ENCODE measurements at regions not wholly inside any gene's neighbourhood (a gene's known extent, or its start where the extent isn't known, plus 50 kb on each side); places are given as distances from the start of the nearest gene placed in this dataset.

DNA sequence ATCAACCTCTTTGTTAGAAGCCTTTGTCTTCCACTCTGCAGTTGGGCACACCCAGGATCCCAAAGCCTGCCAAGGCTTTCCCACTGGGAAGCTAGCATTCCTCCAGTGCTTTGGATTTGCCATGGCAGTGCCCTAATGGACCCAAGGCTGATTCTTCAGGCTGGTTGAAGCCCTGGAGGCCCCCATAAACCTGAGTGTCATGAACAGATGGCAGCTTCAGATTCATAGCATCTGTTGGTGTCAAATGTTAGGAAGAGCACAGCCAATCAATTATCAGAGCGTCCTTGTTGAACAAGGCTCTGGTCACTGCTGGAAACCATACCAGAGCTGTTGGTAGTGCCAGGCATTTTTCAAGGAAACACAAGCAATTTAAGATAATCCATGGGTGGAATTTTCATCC is 241.1 kb upstream of the KLF4 start:
- TF ChIP-seq, protein P1, sequence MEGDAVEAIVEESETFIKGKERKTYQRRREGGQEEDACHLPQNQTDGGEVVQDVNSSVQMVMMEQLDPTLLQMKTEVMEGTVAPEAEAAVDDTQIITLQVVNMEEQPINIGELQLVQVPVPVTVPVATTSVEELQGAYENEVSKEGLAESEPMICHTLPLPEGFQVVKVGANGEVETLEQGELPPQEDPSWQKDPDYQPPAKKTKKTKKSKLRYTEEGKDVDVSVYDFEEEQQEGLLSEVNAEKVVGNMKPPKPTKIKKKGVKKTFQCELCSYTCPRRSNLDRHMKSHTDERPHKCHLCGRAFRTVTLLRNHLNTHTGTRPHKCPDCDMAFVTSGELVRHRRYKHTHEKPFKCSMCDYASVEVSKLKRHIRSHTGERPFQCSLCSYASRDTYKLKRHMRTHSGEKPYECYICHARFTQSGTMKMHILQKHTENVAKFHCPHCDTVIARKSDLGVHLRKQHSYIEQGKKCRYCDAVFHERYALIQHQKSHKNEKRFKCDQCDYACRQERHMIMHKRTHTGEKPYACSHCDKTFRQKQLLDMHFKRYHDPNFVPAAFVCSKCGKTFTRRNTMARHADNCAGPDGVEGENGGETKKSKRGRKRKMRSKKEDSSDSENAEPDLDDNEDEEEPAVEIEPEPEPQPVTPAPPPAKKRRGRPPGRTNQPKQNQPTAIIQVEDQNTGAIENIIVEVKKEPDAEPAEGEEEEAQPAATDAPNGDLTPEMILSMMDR (IDR thresholded peaks at IDR 0.05; ENCODE audit: poor library complexity, severe bottlenecking), result no peak
- no peak for DNase-seq (ENCODE audit: low spot score)
- ATAC-seq (ENCODE audit: low read depth), result no peak

DNA sequence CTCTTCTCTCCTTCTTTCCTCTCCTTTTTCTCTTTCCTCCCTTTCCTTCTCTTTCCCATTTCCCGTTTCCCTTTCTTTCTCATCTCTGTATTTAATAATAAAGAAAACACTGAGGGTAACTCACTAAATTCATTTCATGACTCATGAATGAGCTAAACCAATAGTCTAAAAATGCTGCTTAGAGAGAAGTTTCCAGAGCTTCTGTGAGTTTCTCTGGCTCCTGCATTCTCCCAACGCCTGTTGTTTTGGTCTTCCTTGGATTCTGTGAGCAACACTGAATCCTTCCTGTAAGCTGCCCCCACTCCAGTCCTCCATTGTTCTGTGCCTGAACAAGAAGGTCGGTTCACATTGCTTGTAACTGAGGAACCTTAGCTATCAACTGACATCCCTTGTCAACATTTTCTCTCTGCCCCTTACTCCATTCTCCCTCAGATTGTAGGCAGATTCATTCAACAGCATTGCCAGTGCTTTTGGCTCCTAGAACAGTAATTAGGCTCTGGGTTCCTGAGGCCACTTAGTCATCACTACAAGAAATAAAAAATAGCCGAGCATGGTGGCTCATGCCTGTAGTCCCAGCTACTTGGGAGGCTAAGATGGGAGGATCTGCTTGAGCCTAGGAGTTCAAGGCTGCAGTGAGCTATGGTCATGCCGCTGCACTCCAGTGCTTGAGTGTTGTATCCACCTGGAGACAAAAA is 237.7 kb upstream of the KLF4 start:
- TF ChIP-seq, protein P1 (IDR thresholded peaks at IDR 0.05; ENCODE audit: poor library complexity, severe bottlenecking), result no peak
- Histone ChIP-seq H3K9me3 (ENCODE audit: severe bottlenecking) (no peaks in the 10 kb centered on the region), H3K27ac (ENCODE audit: poor library complexity, severe bottlenecking) (no peak overlapping the region), H3K36me3 (ENCODE audit: low read depth) (no peaks in the 10 kb centered on the region), H3K4me3 (ENCODE audit: severe bottlenecking) (no peak overlapping the region), H3K27me3 (ENCODE audit: insufficient read depth, poor library complexity, severe bottlenecking) (no peaks in the 10 kb centered on the region), H3K4me1 (ENCODE audit: insufficient read depth, poor library complexity, severe bottlenecking) (no peaks in the 10 kb centered on the region)
- no peak for DNase-seq (ENCODE audit: low spot score)
- ATAC-seq (ENCODE audit: low read depth), result no peak

More for the DNA sequence above, 241.1 kb upstream of the KLF4 start:
- Histone ChIP-seq H3K36me3 (ENCODE audit: low read depth) (no peaks in the 10 kb centered on the region), H3K4me1 (ENCODE audit: insufficient read depth, poor library complexity, severe bottlenecking) (peaks cover 31% of the 10 kb centered on the region), H3K9me3 (ENCODE audit: severe bottlenecking) (no peaks in the 10 kb centered on the region), H3K4me3 (ENCODE audit: severe bottlenecking) (no peak overlapping the region), H3K27ac (ENCODE audit: poor library complexity, severe bottlenecking) (no peak overlapping the region), H3K27me3 (ENCODE audit: insufficient read depth, poor library complexity, severe bottlenecking) (no peaks in the 10 kb centered on the region)

DNA sequence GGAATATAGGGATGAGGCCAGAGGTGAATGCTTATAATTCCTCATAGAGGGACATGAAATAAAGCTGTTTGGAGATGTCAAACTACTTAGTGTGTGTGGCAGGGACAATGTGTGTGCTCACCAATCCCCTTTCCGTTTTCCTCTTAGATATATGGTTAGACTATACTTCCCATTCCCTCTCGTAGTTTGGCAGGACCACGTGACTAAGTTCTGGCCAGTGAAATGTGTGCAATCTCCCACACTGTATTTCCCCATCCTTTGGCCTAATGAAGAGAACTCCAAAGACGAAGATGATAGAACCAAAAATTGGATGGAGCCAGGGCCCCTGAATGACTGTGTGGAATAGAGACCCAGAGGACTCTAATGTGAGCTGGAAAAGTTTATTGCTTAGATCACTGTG is 233.4 kb upstream of the KLF4 start:
- TF ChIP-seq, protein P1 (IDR thresholded peaks at IDR 0.05; ENCODE audit: poor library complexity, severe bottlenecking), result no peak
- Histone ChIP-seq H3K4me3 (ENCODE audit: severe bottlenecking) (no peak overlapping the region), H3K27me3 (ENCODE audit: insufficient read depth, poor library complexity, severe bottlenecking) (no peaks in the 10 kb centered on the region), H3K36me3 (ENCODE audit: low read depth) (no peaks in the 10 kb centered on the region), H3K9me3 (ENCODE audit: severe bottlenecking) (no peaks in the 10 kb centered on the region), H3K27ac (ENCODE audit: poor library complexity, severe bottlenecking) (no peak overlapping the region), H3K4me1 (ENCODE audit: insufficient read depth, poor library complexity, severe bottlenecking) (no peaks in the 10 kb centered on the region)
- DNase-seq (ENCODE audit: low spot score) (no peak), ATAC-seq (ENCODE audit: low read depth) (no peak)

DNA sequence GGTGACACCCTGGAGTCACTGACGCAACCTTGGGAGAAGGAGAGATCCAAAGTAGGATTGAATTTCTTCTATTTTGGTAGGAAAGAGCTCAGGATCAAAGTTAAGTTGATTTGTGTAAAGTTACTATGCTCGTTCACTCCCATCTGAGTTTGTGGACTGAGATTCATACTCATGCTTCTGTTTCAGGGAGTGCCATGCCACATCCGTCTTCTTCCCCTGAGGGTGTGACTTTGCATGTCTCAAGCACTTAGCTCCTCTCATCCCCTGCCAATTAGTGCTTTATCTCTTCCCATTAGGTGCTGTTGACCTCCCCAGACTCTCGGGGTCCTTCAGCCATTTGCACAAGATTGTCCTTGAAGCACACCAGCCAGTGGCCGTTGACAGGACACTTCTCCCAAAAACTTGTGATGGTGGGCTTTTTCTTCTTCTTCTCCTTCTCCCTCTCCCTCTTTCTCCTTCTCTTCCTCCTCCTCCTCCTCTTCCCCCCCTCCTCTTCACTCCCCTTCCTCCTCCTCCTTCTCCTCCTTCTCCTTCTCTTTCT is 232.2 kb upstream of the KLF4 start:
- TF ChIP-seq, protein P1 (IDR thresholded peaks at IDR 0.05; ENCODE audit: poor library complexity, severe bottlenecking), result no peak
- H3K4me3 ChIP-seq (ENCODE audit: severe bottlenecking), result no peak overlapping the region
- ATAC-seq (ENCODE audit: low read depth), result no peak
- no peaks in the 10 kb centered on the region for H3K9me3 ChIP-seq (ENCODE audit: severe bottlenecking)
- no peak overlapping the region for H3K27ac ChIP-seq (ENCODE audit: poor library complexity, severe bottlenecking)
- no peaks in the 10 kb centered on the region for H3K27me3 ChIP-seq (ENCODE audit: insufficient read depth, poor library complexity, severe bottlenecking)
- no peaks in the 10 kb centered on the region for H3K4me1 ChIP-seq (ENCODE audit: insufficient read depth, poor library complexity, severe bottlenecking)
- no peak for DNase-seq (ENCODE audit: low spot score)
- no peaks in the 10 kb centered on the region for H3K36me3 ChIP-seq (ENCODE audit: low read depth)

DNA sequence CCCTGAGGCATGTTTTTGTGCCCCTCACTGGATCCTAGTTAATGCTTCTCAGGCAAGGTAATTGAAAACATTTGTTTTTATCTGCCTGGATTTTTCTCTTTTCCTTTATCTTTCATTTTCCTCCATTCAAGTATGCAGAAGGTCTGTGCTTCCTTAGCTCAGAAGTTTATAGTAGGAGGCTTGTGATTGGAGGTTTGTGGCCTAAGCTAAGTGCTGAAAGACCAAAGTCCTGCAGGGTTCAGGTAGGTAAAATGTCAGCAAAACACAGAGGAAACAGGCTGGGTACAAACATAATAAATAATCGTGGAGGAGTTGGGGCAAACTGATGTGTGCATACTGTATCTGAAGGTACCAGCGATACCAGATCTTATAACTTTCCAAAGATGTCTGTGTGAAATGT is 230.9 kb upstream of the KLF4 start:
- no peak overlapping the region for H3K27ac ChIP-seq (ENCODE audit: poor library complexity, severe bottlenecking)
- no peak overlapping the region for H3K4me3 ChIP-seq (ENCODE audit: severe bottlenecking)
- H3K4me1 ChIP-seq (ENCODE audit: insufficient read depth, poor library complexity, severe bottlenecking), result no peaks in the 10 kb centered on the region
- TF ChIP-seq, protein P1 (IDR thresholded peaks at IDR 0.05; ENCODE audit: poor library complexity, severe bottlenecking), result no peak
- no peaks in the 10 kb centered on the region for H3K27me3 ChIP-seq (ENCODE audit: insufficient read depth, poor library complexity, severe bottlenecking)
- DNase-seq (ENCODE audit: low spot score) (no peak), ATAC-seq (ENCODE audit: low read depth) (no peak)
- H3K9me3 ChIP-seq (ENCODE audit: severe bottlenecking), result no peaks in the 10 kb centered on the region
- no peaks in the 10 kb centered on the region for H3K36me3 ChIP-seq (ENCODE audit: low read depth)

Data from RWPE2 (cell line).